ENCODE measurements at regions not wholly inside any gene's neighbourhood (a gene's known extent, or its start where the extent isn't known, plus 50 kb on each side); places are given as distances from the start of the nearest gene placed in this dataset.

GRCh38 chr5:54837093-54837492 is 148.3 kb downstream of the ESM1 start:
- no peak overlapping the region for H3K9ac ChIP-seq
- H3K9me3 ChIP-seq: no peaks in the 10 kb centered on the region
- ChIA-PET CTCF (interaction anchor here (1.6 to 3.3 kb wide), 2 partner anchors 8 to 320 kb away, joined by 4 to 15 read pairs; partner anchors contain the start of gene SNX18), POLR2A (no interaction called here)
- TF ChIP-seq REST (IDR thresholded peaks at IDR 0.05; ENCODE audit: low read depth, low read length) (no peak), NRF1 (IDR thresholded peaks at IDR 0.05; ENCODE audit: low read depth, low read length) (no peak), CTCF (IDR thresholded peaks at IDR 0.05) (no peak), FOSL2 (IDR thresholded peaks at IDR 0.05; ENCODE audit: borderline replicate concordance, low read depth) (no peak)
- TF ChIP-seq, protein P1, sequence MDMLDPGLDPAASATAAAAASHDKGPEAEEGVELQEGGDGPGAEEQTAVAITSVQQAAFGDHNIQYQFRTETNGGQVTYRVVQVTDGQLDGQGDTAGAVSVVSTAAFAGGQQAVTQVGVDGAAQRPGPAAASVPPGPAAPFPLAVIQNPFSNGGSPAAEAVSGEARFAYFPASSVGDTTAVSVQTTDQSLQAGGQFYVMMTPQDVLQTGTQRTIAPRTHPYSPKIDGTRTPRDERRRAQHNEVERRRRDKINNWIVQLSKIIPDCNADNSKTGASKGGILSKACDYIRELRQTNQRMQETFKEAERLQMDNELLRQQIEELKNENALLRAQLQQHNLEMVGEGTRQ (IDR thresholded peaks at IDR 0.05; ENCODE audit: borderline replicate concordance, low read depth, low read length): no peak
- no peaks in the 10 kb centered on the region for H3K9me2 ChIP-seq
- no peak overlapping the region for H3K4me3 ChIP-seq (ENCODE audit: low read depth in 2 of 2, low read length in 1 of 2)
- H3K27me3 ChIP-seq (ENCODE audit: insufficient read depth): no peaks in the 10 kb centered on the region
- WGBS (ENCODE audit: low lambda C conversion rate): 60% methylated on average over 7 of the region's 7 CpGs
- no peak for DNase-seq
- no peaks in the 10 kb centered on the region for H3K79me2 ChIP-seq (ENCODE audit: insufficient read depth)
- no peaks in the 10 kb centered on the region for H3K36me3 ChIP-seq (replicated peaks in 1 of 2; ENCODE audit: control insufficient read depth in 1 of 2, insufficient read depth in 2 of 2, low read length in 1 of 2)
- H3K4me1 ChIP-seq (ENCODE audit: control insufficient read depth in 1 of 2, insufficient read depth in 2 of 2, low read depth in 1 of 2, low read length in 1 of 2): no peaks in the 10 kb centered on the region; a peak in 1 of 4 replicates
- no peaks in the 10 kb centered on the region for H3F3A ChIP-seq (replicated peaks; ENCODE audit: insufficient read depth)
- H3K27ac ChIP-seq (ENCODE audit: low read depth in 2 of 2, low read length in 1 of 2): no peak overlapping the region
- H3K4me2 ChIP-seq: no peak overlapping the region
- no peaks in the 10 kb centered on the region for H4K20me1 ChIP-seq (ENCODE audit: insufficient read depth)
- no peak overlapping the region for H2AFZ ChIP-seq (ENCODE audit: low read depth)

DNA sequence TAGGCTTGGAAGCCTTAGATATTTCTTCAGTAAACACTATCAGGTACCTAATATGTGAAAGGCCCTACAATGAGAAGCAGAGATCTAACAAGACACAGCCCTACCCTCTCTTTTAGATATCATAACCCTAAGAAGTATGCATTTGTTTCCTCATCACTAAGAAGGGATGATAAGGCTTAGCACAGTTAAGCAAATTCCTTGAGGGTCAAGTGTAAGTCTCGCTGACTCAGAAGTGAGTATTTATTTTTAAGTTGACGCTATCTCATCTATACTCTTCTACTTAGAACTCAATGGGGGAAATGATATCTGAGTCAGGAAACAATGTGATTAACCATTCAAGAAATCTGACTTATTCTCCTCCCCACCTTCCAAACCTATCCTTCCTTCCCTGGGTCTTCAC is 149.7 kb downstream of the ESM1 start:
- no peaks in the 10 kb centered on the region for H3F3A ChIP-seq (replicated peaks; ENCODE audit: insufficient read depth)
- H3K9me2 ChIP-seq: no peaks in the 10 kb centered on the region
- H2AFZ ChIP-seq (ENCODE audit: low read depth): no peak overlapping the region
- no peaks in the 10 kb centered on the region for H3K79me2 ChIP-seq (ENCODE audit: insufficient read depth)
- H3K27me3 ChIP-seq (ENCODE audit: insufficient read depth): no peaks in the 10 kb centered on the region
- H3K9me3 ChIP-seq: no peaks in the 10 kb centered on the region
- H4K20me1 ChIP-seq (ENCODE audit: insufficient read depth): no peaks in the 10 kb centered on the region
- 45% methylated on average over 2 of the region's 2 CpGs for WGBS (ENCODE audit: low lambda C conversion rate)
- H3K36me3 ChIP-seq (replicated peaks in 1 of 2; ENCODE audit: control insufficient read depth in 1 of 2, insufficient read depth in 2 of 2, low read length in 1 of 2): no peaks in the 10 kb centered on the region
- DNase-seq: no peak
- H3K4me1 ChIP-seq (ENCODE audit: control insufficient read depth in 1 of 2, insufficient read depth in 2 of 2, low read depth in 1 of 2, low read length in 1 of 2): no peaks in the 10 kb centered on the region; a peak in 1 of 4 replicates
- no peak overlapping the region for H3K4me2 ChIP-seq
- no peak overlapping the region for H3K9ac ChIP-seq
- ChIA-PET CTCF (interaction anchor here (1.6 to 3.3 kb wide), 2 partner anchors 9 to 318 kb away, joined by 4 to 15 read pairs; partner anchors contain the start of gene SNX18), POLR2A (no interaction called here)
- H3K4me3 ChIP-seq (ENCODE audit: low read depth in 2 of 2, low read length in 1 of 2): no peak overlapping the region
- no peak overlapping the region for H3K27ac ChIP-seq (ENCODE audit: low read depth in 2 of 2, low read length in 1 of 2)
- TF ChIP-seq EZH2phosphoT487 (IDR thresholded peaks at IDR 0.05; ENCODE audit: borderline replicate concordance, low read depth) (no peak), NFIC (IDR thresholded peaks at IDR 0.05; ENCODE audit: borderline replicate concordance) (no peak), SIN3A (IDR thresholded peaks at IDR 0.05; ENCODE audit: borderline replicate concordance, low read depth, low read length) (no peak), CHD2 (IDR thresholded peaks at IDR 0.05; ENCODE audit: low read length, partially characterized antibody) (no peak), RCOR1 (IDR thresholded peaks at IDR 0.05; ENCODE audit: low read length) (no peak), YY1 (IDR thresholded peaks at IDR 0.05; ENCODE audit: low read depth) (no peak), GATA2 (CRISPR knock-in tag; IDR thresholded peaks at IDR 0.05) (no peak), NRF1 (IDR thresholded peaks at IDR 0.05; ENCODE audit: low read depth, low read length) (no peak), TAF1 (IDR thresholded peaks at IDR 0.05; ENCODE audit: borderline replicate concordance, low read depth, low read length) (no peak), PBX3 (IDR thresholded peaks at IDR 0.05) (no peak), RAD21 (IDR thresholded peaks at IDR 0.05; ENCODE audit: low read length) (no peak)
- TF ChIP-seq, protein P2, sequence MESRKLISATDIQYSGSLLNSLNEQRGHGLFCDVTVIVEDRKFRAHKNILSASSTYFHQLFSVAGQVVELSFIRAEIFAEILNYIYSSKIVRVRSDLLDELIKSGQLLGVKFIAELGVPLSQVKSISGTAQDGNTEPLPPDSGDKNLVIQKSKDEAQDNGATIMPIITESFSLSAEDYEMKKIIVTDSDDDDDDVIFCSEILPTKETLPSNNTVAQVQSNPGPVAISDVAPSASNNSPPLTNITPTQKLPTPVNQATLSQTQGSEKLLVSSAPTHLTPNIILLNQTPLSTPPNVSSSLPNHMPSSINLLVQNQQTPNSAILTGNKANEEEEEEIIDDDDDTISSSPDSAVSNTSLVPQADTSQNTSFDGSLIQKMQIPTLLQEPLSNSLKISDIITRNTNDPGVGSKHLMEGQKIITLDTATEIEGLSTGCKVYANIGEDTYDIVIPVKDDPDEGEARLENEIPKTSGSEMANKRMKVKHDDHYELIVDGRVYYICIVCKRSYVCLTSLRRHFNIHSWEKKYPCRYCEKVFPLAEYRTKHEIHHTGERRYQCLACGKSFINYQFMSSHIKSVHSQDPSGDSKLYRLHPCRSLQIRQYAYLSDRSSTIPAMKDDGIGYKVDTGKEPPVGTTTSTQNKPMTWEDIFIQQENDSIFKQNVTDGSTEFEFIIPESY (IDR thresholded peaks at IDR 0.05; ENCODE audit: borderline replicate concordance, low read depth): no peak
- TF ChIP-seq, protein P1 (IDR thresholded peaks at IDR 0.05; ENCODE audit: borderline replicate concordance, low read depth, low read length): no peak

All from SK-N-SH (cell line).